H1 (cell line): ENCODE measurements at regions not wholly inside any gene's neighbourhood (a gene's known extent, or its start where the extent isn't known, plus 50 kb on each side); places are given as distances from the start of the nearest gene placed in this dataset.

ENCODE experiments used
- CTCF ChIA-PET: fragments of 300-600 bp; sonication (Branson Sonifier 250); formaldehyde crosslinking; loops from one replicate; lab custom pipeline; 2021; ENCODE audit not compliant: partially characterized antibody; lab: Charles Lee
- POLR2A ChIA-PET: fragments of 300-600 bp; sonication (Branson Sonifier 250); formaldehyde crosslinking; loops from one replicate; lab custom pipeline; 2021; ENCODE audit warnings: inconsistent platforms; ENCODE audit not compliant: partially characterized antibody; lab: Charles Lee
- DNase-seq, 2 experiments: peaks; one replicate each; pipeline versions ENCODE4 v3.0.0 to v3.0.0-alpha.2; 2010 to 2022; ENCODE audit warnings: low spot score in 2 of 2, low read depth in 1 of 2, mixed read lengths in 1 of 2
- FAIRE-seq: peaks from 2 replicates; lab custom pipeline; 2011; peaks lifted over from hg19 to GRCh38; lab: Jason Lieb, UNC
- H2AFZ ChIP-seq: 2 replicates; pipeline ENCODE4 v1.8.1; 2012; ENCODE audit warnings: low read length, inconsistent platforms
- H2AK5ac ChIP-seq: 2 replicates; pipeline ENCODE4 v1.6.1; 2013; ENCODE audit warnings: low read depth, low read length
- H2BK120ac ChIP-seq: replicated peaks from 2 replicates; pipeline ENCODE3; 2013; ENCODE audit warnings: low read depth, low read length, inconsistent platforms
- H2BK12ac ChIP-seq: 2 replicates; pipeline ENCODE4 v1.6.1; 2013; ENCODE audit warnings: low read depth, low read length
- H2BK15ac ChIP-seq: 2 replicates; pipeline ENCODE4 v1.6.1; 2013; ENCODE audit warnings: low read length
- H2BK20ac ChIP-seq: 2 replicates; pipeline ENCODE4 v1.6.1; 2013; ENCODE audit warnings: low read length
- H2BK5ac ChIP-seq: 2 replicates; pipeline ENCODE4 v1.6.1; 2013; ENCODE audit warnings: low read depth, low read length
- H3K14ac ChIP-seq: 2 replicates; pipeline ENCODE4 v1.6.1; 2013; ENCODE audit warnings: inconsistent platforms; ENCODE audit not compliant: insufficient read length
- H3K18ac ChIP-seq: 2 replicates; pipeline ENCODE4 v1.6.1; 2013; ENCODE audit warnings: low read length; ENCODE audit errors: extremely low read depth
- H3K23ac ChIP-seq: 2 replicates; pipeline ENCODE4 v1.6.1; 2013; ENCODE audit warnings: inconsistent platforms; ENCODE audit not compliant: insufficient read length
- H3K23me2 ChIP-seq: 2 replicates; pipeline ENCODE4 v1.6.1; 2013; ENCODE audit warnings: low read depth, low read length
- H3K27ac ChIP-seq: 2 replicates; pipeline ENCODE4 v1.6.1; 2011; ENCODE audit warnings: low read depth, low read length, inconsistent platforms
- H3K27me3 ChIP-seq, 4 experiments: replicated peaks in 1 of 4; 1 replicate in 1 of 4; 2 replicates in 3 of 4; pipeline versions ENCODE4 v1.6.1 to v1.8.1; 2011 to 2013; ENCODE audit warnings: low read length in 3 of 4, mild to moderate bottlenecking in 3 of 4, inconsistent platforms in 2 of 4, mixed read lengths in 2 of 4, moderate library complexity in 1 of 4; ENCODE audit not compliant: control insufficient read depth in 3 of 4, insufficient read depth in 3 of 4; ENCODE audit errors: extremely low read depth in 1 of 4
- H3K36me3 ChIP-seq, 4 experiments: 2 replicates each; pipeline versions ENCODE4 v1.6.1 to v1.8.1; 2011 to 2013; ENCODE audit warnings: mild to moderate bottlenecking in 4 of 4, low read length in 3 of 4, moderate library complexity in 2 of 4, control low read depth in 1 of 4, inconsistent platforms in 1 of 4; ENCODE audit not compliant: insufficient read depth in 4 of 4, control insufficient read depth in 2 of 4
- H3K4ac ChIP-seq: replicated peaks from 2 replicates; pipeline ENCODE3; 2013; ENCODE audit warnings: low read length, low read depth, mixed read lengths, inconsistent platforms; ENCODE audit not compliant: insufficient read length
- H3K4me1 ChIP-seq, 4 experiments: replicated peaks in 1 of 4; 1 replicate in 1 of 4; 2 replicates in 3 of 4; pipeline versions ENCODE4 v1.6.1 to v1.8.1; 2011 to 2013; ENCODE audit warnings: low read length in 3 of 4, inconsistent platforms in 2 of 4, mixed read lengths in 1 of 4; ENCODE audit not compliant: insufficient read depth in 4 of 4, control insufficient read depth in 3 of 4
- H3K4me2 ChIP-seq, 2 experiments: 2 replicates each; pipeline versions ENCODE4 v1.6.1 to v1.8.1; 2011 to 2013; ENCODE audit warnings: low read depth in 2 of 2, low read length in 2 of 2, control low read depth in 1 of 2, inconsistent platforms in 1 of 2, mild to moderate bottlenecking in 1 of 2; ENCODE audit not compliant: insufficient read depth in 1 of 2
- H3K4me3 ChIP-seq, 4 experiments: fragments of 200-600, 300-600 bp in 1 of 4; sonication (generic), shearing (Covaris generic), sonication (Bioruptor Twin) in 1 of 4; 2 replicates each; pipeline versions ENCODE4 v1.5.1 to v1.8.1; 2011 to 2016; ENCODE audit warnings: low read length in 4 of 4, low read depth in 3 of 4, control low read depth in 2 of 4, inconsistent platforms in 2 of 4, mild to moderate bottlenecking in 2 of 4, mixed read lengths in 1 of 4, moderate library complexity in 1 of 4; ENCODE audit not compliant: insufficient read depth in 2 of 4; ENCODE audit errors: extremely low read depth in 1 of 4
- H3K56ac ChIP-seq: replicated peaks from 2 replicates; pipeline ENCODE3; 2013; ENCODE audit warnings: low read depth, mild to moderate bottlenecking, mixed read lengths, low read length, inconsistent platforms; ENCODE audit not compliant: insufficient read length
- H3K79me1 ChIP-seq: 2 replicates; pipeline ENCODE4 v1.6.1; 2013; ENCODE audit warnings: low read depth, low read length, control low read depth
- H3K79me2 ChIP-seq, 2 experiments: 2 replicates each; pipeline versions ENCODE4 v1.6.1 to v1.8.1; 2012 to 2013; ENCODE audit warnings: low read length in 2 of 2, mild to moderate bottlenecking in 2 of 2, inconsistent platforms in 1 of 2; ENCODE audit not compliant: insufficient read depth in 2 of 2, control insufficient read depth in 1 of 2
- H3K9ac ChIP-seq, 4 experiments: replicated peaks in 1 of 4; 1 replicate in 1 of 4; 2 replicates in 3 of 4; pipeline versions ENCODE4 v1.6.1 to v1.8.1; 2011 to 2013; ENCODE audit warnings: low read depth in 3 of 4, low read length in 3 of 4, control low read depth in 2 of 4, mild to moderate bottlenecking in 2 of 4, moderate library complexity in 2 of 4, inconsistent platforms in 1 of 4; ENCODE audit errors: extremely low read depth in 1 of 4
- H3K9me3 ChIP-seq, 2 experiments: 2 replicates each; pipeline versions ENCODE4 v1.6.1 to v1.8.1; 2012 to 2013; ENCODE audit warnings: mild to moderate bottlenecking in 2 of 2, moderate library complexity in 2 of 2, control low read depth in 1 of 2, inconsistent platforms in 1 of 2, low read depth in 1 of 2, low read length in 1 of 2, mixed read lengths in 1 of 2; ENCODE audit not compliant: insufficient read depth in 2 of 2
- H4K20me1 ChIP-seq, 2 experiments: replicated peaks in 1 of 2; 2 replicates each; pipeline versions ENCODE3 to v1.8.1; 2011 to 2013; ENCODE audit warnings: inconsistent platforms in 2 of 2, low read length in 2 of 2, mild to moderate bottlenecking in 1 of 2; ENCODE audit not compliant: insufficient read depth in 2 of 2, control insufficient read depth in 1 of 2
- H4K5ac ChIP-seq: 2 replicates; pipeline ENCODE4 v1.6.1; 2013; ENCODE audit warnings: low read length, low read depth, mixed read lengths, inconsistent platforms; ENCODE audit not compliant: insufficient read length
- H4K8ac ChIP-seq: 2 replicates; pipeline ENCODE4 v1.8.0; 2013; ENCODE audit warnings: mild to moderate bottlenecking, moderate library complexity, low read length, inconsistent platforms; ENCODE audit not compliant: insufficient read depth; ENCODE audit errors: extremely low read depth
- H4K91ac ChIP-seq: replicated peaks from 2 replicates; pipeline ENCODE3; 2013; ENCODE audit warnings: low read length, mixed read lengths, inconsistent platforms; ENCODE audit not compliant: insufficient read length
- TCF12 ChIP-seq: IDR thresholded peaks from 2 replicates; pipeline ENCODE4 v1.6.1; 2011; ENCODE audit warnings: low read depth, mild to moderate bottlenecking, low read length

DNA sequence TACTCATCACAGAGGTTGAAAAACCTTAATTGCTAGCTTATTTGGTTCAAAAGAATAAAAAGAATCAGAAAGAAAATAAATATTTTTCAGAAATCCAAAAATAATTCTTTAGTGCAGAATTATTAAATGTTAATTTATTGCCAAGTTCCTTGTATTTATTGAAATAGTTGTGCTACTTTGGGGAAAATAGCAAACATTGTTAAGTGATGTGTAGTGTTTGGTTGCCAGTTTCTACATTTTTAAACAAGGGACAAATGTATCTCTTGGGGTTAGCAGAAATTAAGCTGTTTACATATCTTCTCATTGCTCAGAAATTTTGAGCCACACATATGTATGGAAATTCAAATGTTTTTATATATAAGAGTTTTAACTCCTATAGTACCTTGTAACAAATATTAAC, 775.0 kb downstream of the USP25 start:
- POLR2A ChIA-PET, result no interaction called here

More for the DNA sequence above, 775.0 kb downstream of the USP25 start:
- Histone ChIP-seq H2AFZ (no peak overlapping the region), H3K27me3 (no peaks in the 10 kb centered on the region), H2BK15ac (no peak overlapping the region), H3K4me3 (no peak overlapping the region), H2BK20ac (no peak overlapping the region), H4K8ac (no peak overlapping the region), H3K23ac (no peak overlapping the region), H3K14ac (no peak overlapping the region), H3K27ac (no peak overlapping the region), H4K20me1 (no peaks in the 10 kb centered on the region), H3K4ac (no peak overlapping the region), H4K91ac (no peak overlapping the region), H3K9me3 (no peaks in the 10 kb centered on the region), H3K36me3 (no peaks in the 10 kb centered on the region), H2AK5ac (no peak overlapping the region), H3K79me2 (no peaks in the 10 kb centered on the region), H2BK120ac (no peak overlapping the region), H3K23me2 (no peaks in the 10 kb centered on the region), H3K79me1 (no peaks in the 10 kb centered on the region), H3K4me1 (no peaks in the 10 kb centered on the region), H3K4me2 (no peak overlapping the region), H2BK12ac (no peak overlapping the region), H4K5ac (no peak overlapping the region), H3K56ac (no peak overlapping the region), H2BK5ac (no peak overlapping the region), H3K18ac (no peak overlapping the region), H3K9ac (no peak overlapping the region)
- no peak for DNase-seq
- FAIRE-seq, result no peak
- no peak for TF ChIP-seq TCF12
- CTCF ChIA-PET, result interaction anchor here (0.6 to 0.9 kb wide), 2 partner anchors 9 to 177 kb away, joined by 3 read pairs; no protein-coding TSS in a partner anchor
